SU-DHL-6 (cell line): ENCODE measurements at regions not wholly inside any gene's neighbourhood (a gene's known extent, or its start where the extent isn't known, plus 50 kb on each side); places are given as distances from the start of the nearest gene placed in this dataset.

ENCODE experiments used
- H2AFZ ChIP-seq: fragments of 200-600 bp; sonication (generic); 2 replicates; pipeline ENCODE4 v1.6.1; 2014; ENCODE audit warnings: low read depth, mild to moderate bottlenecking, moderate library complexity, mixed read lengths, antibody characterized with exemption, low read length; ENCODE audit not compliant: severe bottlenecking
- H3F3A ChIP-seq: fragments of 200-600 bp; shearing (Covaris generic); 2 replicates; pipeline ENCODE4 v1.6.0; 2016; ENCODE audit warnings: antibody characterized with exemption, mild to moderate bottlenecking; ENCODE audit not compliant: insufficient read depth
- H3K27ac ChIP-seq: fragments of 200-600 bp; sonication (generic); 2 replicates; pipeline ENCODE4 v1.5.1; 2016; ENCODE audit warnings: low read depth, mild to moderate bottlenecking, low read length, moderate library complexity, mixed read lengths
- H3K27me3 ChIP-seq: fragments of 200-600 bp; sonication (generic), shearing (Covaris generic); 2 replicates; pipeline ENCODE4 v1.6.0; 2014; ENCODE audit warnings: mild to moderate bottlenecking, low read length
- H3K36me3 ChIP-seq: fragments of 200-600 bp; sonication (generic); 2 replicates; pipeline ENCODE4 v1.6.1; 2014; ENCODE audit warnings: mild to moderate bottlenecking, low read length, mixed read lengths
- H3K4me2 ChIP-seq: fragments of 300-600, 200-600 bp; shearing (Covaris generic), sonication (generic); 2 replicates; pipeline ENCODE4 v1.6.0; 2014; ENCODE audit warnings: low read length, low read depth, mild to moderate bottlenecking; ENCODE audit not compliant: poor library complexity, severe bottlenecking
- H3K4me3 ChIP-seq: fragments of 200-600 bp; sonication (generic); 2 replicates; pipeline ENCODE4 v1.5.1; 2014; ENCODE audit warnings: antibody characterized with exemption, low read length, mild to moderate bottlenecking, mixed read lengths; ENCODE audit not compliant: insufficient read depth, poor library complexity, severe bottlenecking
- H3K79me2 ChIP-seq: fragments of 200-600 bp; sonication (generic); 2 replicates; pipeline ENCODE4 v1.6.1; 2014; ENCODE audit warnings: mild to moderate bottlenecking, low read length, moderate library complexity; ENCODE audit not compliant: insufficient read depth
- H3K9ac ChIP-seq: fragments of 200-600 bp; sonication (generic); 2 replicates; pipeline ENCODE4 v1.7.0; 2014; ENCODE audit warnings: mild to moderate bottlenecking, low read length
- H3K9me2 ChIP-seq: fragments of 200-600 bp; sonication (generic); replicated peaks from 2 replicates; pipeline ENCODE4 v1.6.1; 2014; ENCODE audit warnings: low read length; ENCODE audit not compliant: insufficient read depth
- H3K9me3 ChIP-seq: fragments of 200-600 bp; sonication (generic); 2 replicates; pipeline ENCODE4 v1.6.1; 2014; ENCODE audit warnings: low read length, mixed read lengths; ENCODE audit not compliant: insufficient read depth
- H4K20me1 ChIP-seq: fragments of 200-600 bp; sonication (generic); 2 replicates; pipeline ENCODE4 v1.6.1; 2014; ENCODE audit warnings: low read depth, mild to moderate bottlenecking, antibody characterized with exemption, low read length, moderate library complexity, mixed read lengths
- CTCF ChIP-seq: fragments of 200-600 bp; sonication (generic); IDR thresholded peaks from one replicate; pipeline ENCODE4 v1.5.1; 2017; ENCODE audit warnings: antibody characterized with exemption, mild to moderate bottlenecking, low read length, moderate library complexity; ENCODE audit not compliant: insufficient read depth, poor library complexity, severe bottlenecking
- EZH2phosphoT487 ChIP-seq: fragments of 200-600 bp; sonication (generic), shearing (Covaris generic); conservative IDR thresholded peaks from 2 replicates; pipeline ENCODE4 v1.6.1; 2018; ENCODE audit warnings: mild to moderate bottlenecking, antibody characterized with exemption, low read length, moderate library complexity, mixed read lengths

GRCh38 chr2:234708091-234708683, 211.3 kb upstream of the ARL4C start:
- no peaks in the 10 kb centered on the region for H4K20me1 ChIP-seq
- no peaks in the 10 kb centered on the region for H3K36me3 ChIP-seq
- H3K9me2 ChIP-seq, result no peaks in the 10 kb centered on the region
- no peak overlapping the region for H3K9ac ChIP-seq
- no peak overlapping the region for H3K4me3 ChIP-seq
- no peak overlapping the region for H2AFZ ChIP-seq
- no peaks in the 10 kb centered on the region for H3K27me3 ChIP-seq
- no peaks in the 10 kb centered on the region for H3K9me3 ChIP-seq
- no peak for TF ChIP-seq CTCF
- TF ChIP-seq EZH2phosphoT487, result no peak
- H3F3A ChIP-seq, result no peaks in the 10 kb centered on the region
- no peak overlapping the region for H3K4me2 ChIP-seq
- H3K27ac ChIP-seq, result no peak overlapping the region
- H3K79me2 ChIP-seq, result no peaks in the 10 kb centered on the region

- H3K27me3 ChIP-seq, result no peaks in the 10 kb centered on the region
- no peak overlapping the region for H2AFZ ChIP-seq
- H3K27ac ChIP-seq, result no peak overlapping the region
- no peak overlapping the region for H3K4me2 ChIP-seq
- H3F3A ChIP-seq, result no peaks in the 10 kb centered on the region
- no peaks in the 10 kb centered on the region for H3K9me3 ChIP-seq
- TF ChIP-seq EZH2phosphoT487, result no peak
- TF ChIP-seq CTCF, result no peak
- H3K79me2 ChIP-seq, result no peaks in the 10 kb centered on the region
- no peaks in the 10 kb centered on the region for H3K36me3 ChIP-seq
- H4K20me1 ChIP-seq, result no peaks in the 10 kb centered on the region
- H3K9ac ChIP-seq, result no peak overlapping the region
- no peak overlapping the region for H3K4me3 ChIP-seq
- no peaks in the 10 kb centered on the region for H3K9me2 ChIP-seq
Measured at GRCh38 chr2:234706086-234706485, 209.2 kb upstream of the ARL4C start.

- H3K9me3 ChIP-seq, result no peaks in the 10 kb centered on the region
- H3K4me2 ChIP-seq, result no peak overlapping the region
- H3F3A ChIP-seq, result no peaks in the 10 kb centered on the region
- H3K4me3 ChIP-seq, result no peak overlapping the region
- H3K27ac ChIP-seq, result no peak overlapping the region
- no peaks in the 10 kb centered on the region for H3K79me2 ChIP-seq
- no peaks in the 10 kb centered on the region for H4K20me1 ChIP-seq
- no peak overlapping the region for H3K9ac ChIP-seq
- no peak overlapping the region for H2AFZ ChIP-seq
- no peak for TF ChIP-seq EZH2phosphoT487
- TF ChIP-seq CTCF, result no peak
- no peaks in the 10 kb centered on the region for H3K9me2 ChIP-seq
- no peaks in the 10 kb centered on the region for H3K27me3 ChIP-seq
- H3K36me3 ChIP-seq, result no peaks in the 10 kb centered on the region
Measured at GRCh38 chr2:234705108-234705507, 208.2 kb upstream of the ARL4C start.
